C4-2B (cell line): ENCODE measurements at regions not wholly inside any gene's neighbourhood (a gene's known extent, or its start where the extent isn't known, plus 50 kb on each side); places are given as distances from the start of the nearest gene placed in this dataset.

Experiments used
- H3K27ac ChIP-seq: fragments of 450-650 bp; 2 replicates; pipeline ENCODE4 v1.5.1; 2017
- ZFX ChIP-seq: fragments of 450-650 bp; IDR thresholded peaks from 2 replicates; pipeline ENCODE4 v1.6.1; 2017
- TF ChIP-seq, protein P1 (sequence below): fragments of 450-650 bp; conservative IDR thresholded peaks from 2 replicates; pipeline ENCODE4 v1.5.1; 2017; ENCODE audit warnings: mild to moderate bottlenecking

DNA sequence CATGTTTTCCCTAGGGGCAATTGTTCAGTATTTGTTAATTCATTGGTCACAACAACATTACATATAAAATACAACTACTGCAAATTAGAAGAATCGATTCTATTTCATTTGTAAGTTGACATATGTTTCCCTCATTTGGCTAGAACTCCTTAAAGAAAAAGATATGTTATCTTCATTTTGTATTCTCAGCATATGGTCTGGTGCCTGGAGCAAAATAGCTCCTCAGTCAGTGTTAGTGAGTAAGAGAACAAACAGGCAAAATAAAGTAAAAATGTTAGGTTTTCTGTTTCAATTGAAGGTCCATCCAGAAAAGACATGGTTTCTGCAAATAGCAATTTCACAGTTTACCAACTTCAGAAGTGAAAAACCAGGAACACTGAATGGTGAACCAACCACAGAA is 1343.1 kb downstream of the ROBO1 start:
- H3K27ac ChIP-seq: no peak overlapping the region
- TF ChIP-seq, protein P1, sequence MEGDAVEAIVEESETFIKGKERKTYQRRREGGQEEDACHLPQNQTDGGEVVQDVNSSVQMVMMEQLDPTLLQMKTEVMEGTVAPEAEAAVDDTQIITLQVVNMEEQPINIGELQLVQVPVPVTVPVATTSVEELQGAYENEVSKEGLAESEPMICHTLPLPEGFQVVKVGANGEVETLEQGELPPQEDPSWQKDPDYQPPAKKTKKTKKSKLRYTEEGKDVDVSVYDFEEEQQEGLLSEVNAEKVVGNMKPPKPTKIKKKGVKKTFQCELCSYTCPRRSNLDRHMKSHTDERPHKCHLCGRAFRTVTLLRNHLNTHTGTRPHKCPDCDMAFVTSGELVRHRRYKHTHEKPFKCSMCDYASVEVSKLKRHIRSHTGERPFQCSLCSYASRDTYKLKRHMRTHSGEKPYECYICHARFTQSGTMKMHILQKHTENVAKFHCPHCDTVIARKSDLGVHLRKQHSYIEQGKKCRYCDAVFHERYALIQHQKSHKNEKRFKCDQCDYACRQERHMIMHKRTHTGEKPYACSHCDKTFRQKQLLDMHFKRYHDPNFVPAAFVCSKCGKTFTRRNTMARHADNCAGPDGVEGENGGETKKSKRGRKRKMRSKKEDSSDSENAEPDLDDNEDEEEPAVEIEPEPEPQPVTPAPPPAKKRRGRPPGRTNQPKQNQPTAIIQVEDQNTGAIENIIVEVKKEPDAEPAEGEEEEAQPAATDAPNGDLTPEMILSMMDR: no peak
- no peak for TF ChIP-seq ZFX

DNA sequence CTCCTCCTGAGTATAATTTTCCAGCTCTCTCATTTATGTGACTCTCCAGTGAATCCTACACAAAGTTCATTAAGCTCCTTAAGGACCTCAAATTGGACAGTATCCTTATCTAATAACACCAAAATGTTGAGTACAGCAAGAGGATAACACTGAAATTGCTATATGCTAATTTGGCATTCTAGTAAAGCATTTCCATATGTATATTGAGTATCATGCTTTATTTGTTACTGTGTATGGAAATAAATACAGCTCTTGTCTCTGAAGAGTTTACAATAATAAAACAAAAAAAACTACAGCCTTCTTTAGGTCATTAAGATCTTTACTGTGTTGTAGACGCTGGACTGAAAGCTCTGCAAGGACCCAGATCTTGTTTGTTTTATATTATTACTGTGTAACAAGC is 1341.3 kb downstream of the ROBO1 start:
- TF ChIP-seq, protein P1: no peak
- TF ChIP-seq ZFX: no peak
- H3K27ac ChIP-seq: no peak overlapping the region

DNA sequence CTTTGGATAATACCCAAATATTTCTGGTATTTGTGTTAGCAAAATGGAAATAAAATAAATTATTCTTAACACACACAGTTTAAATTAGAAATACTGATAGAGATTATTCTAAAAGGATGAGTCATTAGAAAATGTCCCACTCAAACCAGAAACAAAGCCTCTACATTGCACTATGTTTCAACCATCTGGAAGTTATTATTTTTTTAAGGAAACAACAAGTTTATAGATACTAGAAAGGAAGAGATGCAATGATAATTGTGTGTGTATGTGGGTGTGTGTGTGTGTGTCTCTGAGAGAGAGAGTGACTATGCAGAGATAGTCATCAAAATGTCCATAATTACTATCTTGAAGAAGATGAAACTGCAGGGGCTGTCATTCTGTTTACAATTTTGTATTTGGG is 1340.5 kb downstream of the ROBO1 start:
- TF ChIP-seq, protein P1: no peak
- no peak for TF ChIP-seq ZFX
- H3K27ac ChIP-seq: no peak overlapping the region

DNA sequence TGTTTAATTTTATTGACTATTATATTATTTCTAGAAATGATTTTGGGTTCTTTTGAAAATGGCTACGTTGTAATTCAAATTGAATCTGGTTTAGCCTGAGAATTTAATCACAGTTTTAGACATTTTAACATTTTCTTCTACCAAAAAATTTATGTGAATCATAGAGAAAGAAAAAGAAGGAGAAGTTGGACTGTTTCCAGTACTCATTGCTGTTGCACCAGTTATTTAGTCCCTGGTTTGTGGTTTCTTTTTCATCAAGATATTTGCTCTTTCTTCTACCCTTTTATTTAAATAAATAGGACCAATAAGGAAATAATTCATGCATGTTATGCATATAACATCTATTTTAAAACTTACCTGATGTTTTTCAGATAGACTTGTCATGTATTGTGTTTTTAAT is 1337.1 kb downstream of the ROBO1 start:
- no peak overlapping the region for H3K27ac ChIP-seq
- TF ChIP-seq ZFX: no peak
- TF ChIP-seq, protein P1: no peak

DNA sequence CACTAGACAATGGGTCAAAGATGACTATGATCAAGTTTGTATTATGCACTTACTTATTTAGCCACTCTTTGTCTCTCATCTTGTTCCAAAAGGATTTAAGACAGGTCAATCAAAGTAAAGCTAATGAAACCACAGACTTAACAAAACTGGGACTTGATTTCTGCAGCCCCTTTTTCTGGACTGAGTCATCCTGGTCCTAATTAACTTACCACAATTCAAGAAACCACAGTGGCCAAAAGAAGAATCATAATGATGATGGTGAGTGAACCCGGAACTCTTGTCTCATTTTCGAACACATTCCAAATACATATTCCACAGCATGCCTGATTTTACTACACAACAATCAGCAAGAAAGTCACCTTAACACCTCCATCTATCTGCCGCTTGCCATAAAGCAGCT is 1333.0 kb downstream of the ROBO1 start:
- H3K27ac ChIP-seq: no peak overlapping the region
- TF ChIP-seq ZFX: no peak

DNA sequence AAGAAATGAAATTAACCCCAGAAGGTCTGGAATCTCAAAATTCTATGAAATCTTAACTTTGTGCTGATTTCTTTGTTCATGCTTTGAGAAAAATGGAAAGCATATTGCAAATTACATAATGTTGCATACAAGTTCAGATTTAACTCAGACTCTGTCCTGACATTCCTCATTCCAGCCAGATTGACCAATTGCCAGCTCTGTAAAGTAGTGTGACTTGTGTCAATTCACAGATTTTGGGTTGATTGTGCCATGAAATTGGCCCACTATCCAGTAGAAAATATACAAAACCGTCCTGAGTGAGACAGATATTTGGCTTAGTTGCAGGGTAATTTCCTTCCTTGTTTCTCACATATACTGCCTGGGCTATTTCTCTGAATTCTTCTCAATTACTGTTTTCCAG is 1312.6 kb downstream of the ROBO1 start:
- TF ChIP-seq ZFX: no peak
- no peak overlapping the region for H3K27ac ChIP-seq

DNA sequence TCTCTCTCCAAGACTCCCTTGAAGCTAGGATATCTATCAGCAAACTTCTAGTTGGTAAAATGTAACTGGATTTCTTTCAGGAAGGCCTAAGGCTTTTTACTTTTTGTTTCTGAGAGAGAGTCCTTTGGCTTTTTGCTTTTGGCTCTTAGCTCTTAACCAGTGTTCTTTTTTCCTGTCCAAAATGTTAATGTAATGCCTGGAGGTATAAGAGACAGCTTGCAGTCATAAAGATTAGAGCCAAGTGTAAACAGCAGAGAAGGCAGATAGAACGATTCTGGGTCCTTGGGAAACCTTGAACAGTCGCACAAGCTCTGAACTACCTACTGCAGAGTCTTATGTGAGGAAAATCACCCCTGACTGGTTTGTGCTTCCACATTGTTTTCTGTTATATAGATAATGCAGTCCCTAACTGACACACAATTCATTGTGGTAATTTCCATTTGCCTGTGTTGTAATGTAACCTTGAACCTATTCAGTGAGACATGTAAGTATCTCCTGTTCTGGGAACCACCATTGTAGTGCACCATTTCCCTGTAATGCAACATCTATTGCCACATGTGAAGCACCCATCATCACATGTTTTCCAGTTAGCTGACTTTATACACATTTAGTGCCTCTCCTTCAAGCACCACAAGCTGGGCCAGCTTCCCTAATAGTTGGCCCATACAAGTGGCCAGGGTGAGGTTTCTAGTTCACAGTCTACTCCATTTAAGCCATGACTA is 1311.9 kb downstream of the ROBO1 start:
- no peak overlapping the region for H3K27ac ChIP-seq
- no peak for TF ChIP-seq ZFX
- TF ChIP-seq, protein P1: no peak

DNA sequence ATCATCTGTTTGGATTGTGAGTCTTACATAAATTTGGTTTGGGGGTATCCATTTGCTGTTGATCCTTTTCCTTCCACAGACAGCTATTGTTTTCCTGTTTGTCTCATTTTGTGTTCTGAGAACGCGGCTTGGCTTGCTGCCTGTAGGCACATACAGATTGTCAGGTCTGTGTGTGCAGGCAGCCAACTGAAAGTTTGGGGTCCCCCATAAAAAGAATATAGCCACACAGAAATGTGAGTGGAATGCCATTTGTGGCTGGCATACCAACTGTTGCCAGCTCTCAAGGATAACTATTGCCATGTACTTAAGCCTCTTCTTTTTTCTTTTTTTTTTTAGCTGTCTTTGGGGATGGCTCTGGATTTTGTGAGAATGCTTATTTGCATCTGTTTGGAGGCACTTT is 1308.0 kb downstream of the ROBO1 start:
- H3K27ac ChIP-seq: no peak overlapping the region
- TF ChIP-seq, protein P1: no peak
- no peak for TF ChIP-seq ZFX
